ENCODE measurements at regions not wholly inside any gene's neighbourhood (a gene's known extent, or its start where the extent isn't known, plus 50 kb on each side); places are given as distances from the start of the nearest gene placed in this dataset.

- TF ChIP-seq POLR2A (IDR thresholded peaks at IDR 0.05; ENCODE audit: low read depth): no peak
- no peak for TF ChIP-seq POLR2AphosphoS5 (IDR thresholded peaks at IDR 0.05)
Measured at GRCh38 chr13:50149214-50149613, 134.0 kb downstream of the KCNRG start.

Data from esophagus muscularis mucosa (tissue), 2 donors.